Kasumi-1 (cell line): ENCODE measurements at regions not wholly inside any gene's neighbourhood (a gene's known extent, or its start where the extent isn't known, plus 50 kb on each side); places are given as distances from the start of the nearest gene placed in this dataset.
"Not testable (repeated sequence)": the region's sequence is repeated elsewhere in the genome, so short reads cannot be mapped to it uniquely, and the experiment has no call there.

Source experiments
- DNase-seq, 2 experiments: peaks; one replicate each; lab custom pipeline; 2025; lab: John Stamatoyannopoulos, UW

GRCh38 chr13:71214357-71214756 is 652.6 kb downstream of the DACH1 start:
- no peak for DNase-seq

GRCh38 chr13:71213252-71213821 is 653.7 kb downstream of the DACH1 start:
- DNase-seq: no peak

- DNase-seq: no peak
Observed at GRCh38 chr13:71210861-71211260, 656.1 kb downstream of the DACH1 start.

GRCh38 chr13:71209217-71209616 is 657.8 kb downstream of the DACH1 start:
- no peak for DNase-seq

GRCh38 chr13:71184583-71184982 is 682.4 kb downstream of the DACH1 start:
- not testable (repeated sequence) for DNase-seq

- DNase-seq: not testable (repeated sequence)
Observed at GRCh38 chr13:71183352-71183751, 683.7 kb downstream of the DACH1 start.

GRCh38 chr13:71171740-71172139 is 695.3 kb downstream of the DACH1 start:
- no peak for DNase-seq

- no peak for DNase-seq
Observed at GRCh38 chr13:71169180-71169579, 697.8 kb downstream of the DACH1 start.

- no peak for DNase-seq
Observed at GRCh38 chr13:71156550-71156949, 710.5 kb downstream of the DACH1 start.

- DNase-seq: no peak
Observed at GRCh38 chr13:71149498-71150363, 717.3 kb downstream of the DACH1 start.

- DNase-seq: no peak
Observed at GRCh38 chr13:71149046-71149445, 718.0 kb downstream of the DACH1 start.

- no peak for DNase-seq
Observed at GRCh38 chr13:71148396-71148795, 718.6 kb downstream of the DACH1 start.

- no peak for DNase-seq
Observed at GRCh38 chr13:71144883-71145282, 722.1 kb downstream of the DACH1 start.

GRCh38 chr13:71137101-71137500 is 729.9 kb downstream of the DACH1 start:
- DNase-seq: no peak

- DNase-seq: no peak
Observed at GRCh38 chr13:71124230-71124629, 742.8 kb downstream of the DACH1 start.

GRCh38 chr13:71118779-71119364 is 748.1 kb downstream of the DACH1 start:
- no peak for DNase-seq

GRCh38 chr13:71117920-71118319 is 749.1 kb downstream of the DACH1 start:
- DNase-seq: no peak

- no peak for DNase-seq
Observed at GRCh38 chr13:71115301-71115700, 751.7 kb downstream of the DACH1 start.

- no peak for DNase-seq
Observed at GRCh38 chr13:71096421-71096820, 770.6 kb downstream of the DACH1 start.

GRCh38 chr13:71090990-71091389 is 776.0 kb downstream of the DACH1 start:
- DNase-seq: no peak

- no peak for DNase-seq
Observed at GRCh38 chr13:71089056-71089455, 777.9 kb downstream of the DACH1 start.

GRCh38 chr13:71087432-71087831 is 779.6 kb downstream of the DACH1 start:
- DNase-seq: no peak

- no peak for DNase-seq
Observed at GRCh38 chr13:71087006-71087405, 780.0 kb downstream of the DACH1 start.
